D341Med (cell line): ENCODE measurements at regions not wholly inside any gene's neighbourhood (a gene's known extent, or its start where the extent isn't known, plus 50 kb on each side); places are given as distances from the start of the nearest gene placed in this dataset.

Experiments
- DNase-seq: peaks from one replicate; pipeline ENCODE4 v3.0.0; 2012; ENCODE audit warnings: low spot score

DNA sequence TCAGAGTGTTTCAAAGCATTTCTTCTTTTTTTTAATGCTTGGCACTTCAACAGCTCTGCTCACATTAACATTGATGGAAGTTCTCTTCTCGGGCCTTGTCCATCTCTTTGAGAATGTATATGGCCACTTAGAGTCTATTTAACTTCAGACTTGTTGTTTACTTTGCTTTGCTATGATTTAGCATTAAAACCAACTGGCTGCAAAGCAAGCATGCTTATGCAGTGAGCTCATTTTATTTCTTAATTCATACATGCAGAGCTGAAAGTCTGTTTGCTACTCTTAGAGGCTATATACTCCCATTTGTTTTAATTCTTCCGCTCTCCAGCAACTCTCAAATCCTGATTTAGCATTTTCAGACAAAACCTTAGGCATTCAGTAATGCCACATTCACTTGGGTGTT, 107.6 kb upstream of the PACRGL start:
- DNase-seq: no peak

DNA sequence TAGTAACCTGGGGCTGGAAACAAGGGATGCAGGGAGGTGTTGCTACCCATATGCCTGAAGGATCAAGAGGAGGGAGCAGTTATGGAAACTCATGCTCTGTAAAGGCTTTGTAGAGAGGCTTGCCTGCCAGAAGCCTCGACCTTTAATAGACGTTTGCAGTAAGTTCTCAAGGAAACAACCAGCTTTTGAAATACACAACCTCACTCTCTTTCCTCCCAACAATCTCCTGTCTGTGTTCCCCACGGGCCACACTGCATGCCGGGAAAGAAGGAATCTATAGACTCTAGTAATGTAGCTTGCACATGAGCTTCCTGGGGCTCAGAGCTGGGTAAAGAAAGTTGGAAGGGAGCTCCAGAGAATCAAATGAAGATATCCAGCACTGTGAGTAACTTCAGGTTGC, 101.6 kb upstream of the PACRGL start:
- DNase-seq: no peak

DNA sequence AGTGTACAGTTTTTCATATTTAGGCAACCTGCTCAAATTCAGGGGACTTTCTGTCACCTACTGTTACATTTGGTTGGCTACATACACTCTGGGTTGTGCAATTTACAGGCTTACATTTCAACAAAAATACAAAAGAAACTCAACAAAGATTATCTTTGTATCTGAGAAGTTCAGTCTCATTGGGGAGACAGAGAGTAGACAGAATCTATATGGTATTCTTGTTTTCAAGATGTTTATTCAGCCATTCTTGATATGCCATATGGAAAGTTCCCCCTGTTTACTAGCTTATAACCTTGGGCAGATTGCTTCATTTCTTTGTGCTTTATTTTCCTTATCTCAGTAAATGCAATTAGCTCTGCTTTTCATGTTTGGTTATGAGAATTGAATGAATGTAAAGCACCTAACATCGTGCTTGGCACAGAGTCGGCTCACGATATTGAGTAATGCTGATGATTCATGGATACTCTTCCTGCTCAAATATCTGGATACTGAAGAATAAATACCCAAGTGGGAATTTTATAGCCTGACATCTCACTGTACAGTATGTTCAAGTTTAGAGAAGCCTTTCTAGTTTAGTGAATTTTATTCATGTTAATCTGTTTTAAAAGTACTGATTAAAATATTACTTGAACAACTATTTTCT, 96.5 kb upstream of the PACRGL start:
- no peak for DNase-seq

DNA sequence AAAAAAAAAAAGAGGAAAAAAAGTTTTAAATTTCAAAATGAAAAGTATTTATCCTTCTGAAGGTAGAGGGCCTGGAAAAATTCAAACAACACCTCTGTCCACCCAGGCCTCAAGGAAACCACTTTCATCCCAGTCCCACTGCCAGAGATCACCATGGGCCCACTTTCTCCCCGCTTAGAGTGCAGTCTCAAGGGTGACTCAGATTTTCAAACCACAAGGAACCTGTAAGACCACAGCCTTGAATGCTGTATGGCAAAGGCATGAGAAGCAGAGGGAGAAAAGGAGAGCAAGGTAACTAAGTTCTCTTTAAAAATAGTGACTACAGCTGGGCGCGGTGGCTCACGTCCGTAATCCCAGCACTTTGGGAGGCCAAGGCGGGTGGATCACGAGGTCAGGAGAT, 87.9 kb upstream of the PACRGL start:
- no peak for DNase-seq

DNA sequence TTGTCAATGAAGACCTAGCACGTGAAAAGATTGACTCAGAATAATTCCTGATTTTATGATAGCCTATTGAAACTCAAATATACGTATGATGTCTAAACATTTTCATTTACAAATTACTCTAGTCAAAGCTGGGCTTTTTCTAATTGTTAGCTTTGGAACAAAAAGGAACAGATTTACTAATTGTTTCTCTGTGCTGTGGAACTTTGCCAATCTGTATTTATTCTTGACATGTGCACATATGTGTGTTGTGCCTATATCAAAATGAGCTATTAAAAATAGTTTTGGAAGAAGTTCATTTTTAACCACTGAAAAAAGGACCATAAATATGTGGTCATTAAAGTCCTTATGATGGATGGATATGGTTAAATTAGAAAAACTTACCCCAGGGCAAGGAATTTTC, 85.4 kb upstream of the PACRGL start:
- DNase-seq: no peak

DNA sequence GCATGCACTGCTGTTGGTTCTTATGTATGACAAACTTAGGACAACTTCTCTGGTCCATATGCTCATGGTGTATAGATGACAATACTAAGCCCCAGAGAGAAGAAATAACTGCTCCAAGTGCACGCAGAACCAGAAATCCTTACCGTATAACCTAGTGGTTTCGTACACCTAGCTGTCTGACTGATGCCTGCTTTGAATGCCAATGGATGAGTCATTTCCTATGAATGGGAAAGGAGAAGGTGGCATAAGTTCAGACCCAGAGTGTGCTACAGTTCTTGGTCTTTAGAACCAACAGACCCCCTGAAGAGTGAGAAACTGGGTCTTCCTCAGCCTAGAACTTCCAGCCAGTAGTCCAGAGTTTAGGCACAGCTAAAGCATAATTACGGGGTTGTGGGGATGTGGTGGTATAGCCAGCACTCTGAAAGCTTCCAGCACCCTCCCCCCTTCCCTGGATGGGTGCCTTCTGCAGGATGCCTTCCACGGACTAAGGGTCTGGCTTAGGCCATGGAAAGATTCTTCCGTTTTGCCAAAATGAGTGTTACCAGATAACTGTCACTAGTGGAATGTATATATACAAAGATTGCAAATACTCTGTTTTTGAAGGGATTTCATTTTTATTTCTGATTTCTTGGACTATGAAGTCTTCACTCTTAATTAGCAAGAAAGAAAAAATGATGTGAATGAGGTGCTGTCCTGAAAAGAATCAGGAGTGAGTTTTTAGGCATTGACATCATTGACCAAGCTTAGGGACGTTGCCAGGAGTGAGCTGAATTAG, 84.6 kb upstream of the PACRGL start:
- no peak for DNase-seq

DNA sequence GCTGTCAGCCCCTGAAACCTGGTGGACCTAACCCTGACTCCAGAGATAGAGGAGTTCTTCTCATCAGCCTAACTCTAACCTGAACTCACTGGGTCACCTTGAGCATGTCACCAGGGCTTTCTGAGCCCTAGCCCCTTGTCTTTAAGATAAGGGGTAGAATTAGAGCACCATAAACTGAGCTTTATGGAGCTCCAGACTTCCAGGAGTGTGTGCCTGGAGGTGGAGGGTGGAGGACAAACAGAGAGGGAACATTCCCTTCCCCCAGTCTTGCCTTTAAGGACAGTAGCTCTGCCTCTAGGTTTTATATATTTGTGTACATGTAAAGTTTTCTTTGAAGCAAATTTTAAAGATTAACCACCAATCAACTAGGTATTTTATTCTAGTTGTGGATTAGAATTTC, 83.9 kb upstream of the PACRGL start:
- no peak for DNase-seq

DNA sequence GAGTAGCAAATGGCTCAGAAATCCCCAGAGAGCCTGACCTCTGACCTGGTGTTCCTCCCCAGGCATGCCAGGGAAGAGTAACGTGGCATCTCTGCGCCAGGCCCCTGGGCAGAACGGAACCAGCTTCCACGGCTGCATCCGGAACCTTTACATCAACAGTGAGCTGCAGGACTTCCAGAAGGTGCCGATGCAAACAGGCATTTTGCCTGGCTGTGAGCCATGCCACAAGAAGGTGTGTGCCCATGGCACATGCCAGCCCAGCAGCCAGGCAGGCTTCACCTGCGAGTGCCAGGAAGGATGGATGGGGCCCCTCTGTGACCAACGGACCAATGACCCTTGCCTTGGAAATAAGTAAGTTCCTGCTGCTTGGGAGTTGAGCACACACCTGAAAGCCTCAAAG, 83.4 kb upstream of the PACRGL start:
- no peak for DNase-seq

DNA sequence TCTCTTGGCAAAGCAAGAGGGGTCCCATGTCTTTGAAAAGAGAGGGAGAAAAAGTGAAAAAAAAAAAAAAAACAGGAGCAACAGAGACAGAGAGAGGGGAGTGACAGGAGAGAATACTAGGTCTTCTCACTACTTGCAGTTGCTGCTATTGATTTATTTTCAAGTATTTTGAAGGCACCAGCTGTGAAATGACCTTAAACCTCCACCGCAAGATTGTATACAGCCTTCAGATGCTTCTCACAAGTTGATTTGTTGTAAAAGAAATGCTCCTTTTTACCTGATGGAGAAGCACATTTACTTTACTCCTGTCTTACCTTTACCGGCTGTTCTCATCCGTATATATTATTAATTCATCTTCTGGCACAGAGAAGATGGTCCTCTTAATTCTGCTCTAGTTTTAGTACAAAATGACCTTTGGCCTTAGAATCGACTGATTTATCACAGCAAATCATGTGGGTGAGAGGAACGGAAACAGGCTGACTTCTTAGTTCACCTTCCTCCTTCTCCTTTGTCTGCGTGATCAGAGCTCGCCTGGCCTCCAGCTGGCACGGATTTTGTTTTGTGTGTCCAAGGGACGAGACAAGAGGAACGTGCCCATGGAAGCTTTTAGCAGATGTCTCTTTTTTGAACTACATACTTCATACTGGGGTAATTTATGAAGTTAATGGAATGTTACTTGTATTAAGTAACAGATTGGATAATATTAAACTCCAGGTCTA, 82.4 kb upstream of the PACRGL start:
- DNase-seq: no peak

DNA sequence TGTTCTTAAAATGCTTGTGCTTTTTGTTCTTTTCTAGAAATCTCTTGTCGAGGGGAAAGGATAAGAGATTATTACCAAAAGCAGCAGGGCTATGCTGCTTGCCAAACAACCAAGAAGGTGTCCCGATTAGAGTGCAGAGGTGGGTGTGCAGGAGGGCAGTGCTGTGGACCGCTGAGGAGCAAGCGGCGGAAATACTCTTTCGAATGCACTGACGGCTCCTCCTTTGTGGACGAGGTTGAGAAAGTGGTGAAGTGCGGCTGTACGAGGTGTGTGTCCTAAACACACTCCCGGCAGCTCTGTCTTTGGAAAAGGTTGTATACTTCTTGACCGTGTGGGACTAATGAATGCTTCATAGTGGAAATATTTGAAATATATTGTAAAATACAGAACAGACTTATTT, 81.5 kb upstream of the PACRGL start:
- DNase-seq: no peak

DNA sequence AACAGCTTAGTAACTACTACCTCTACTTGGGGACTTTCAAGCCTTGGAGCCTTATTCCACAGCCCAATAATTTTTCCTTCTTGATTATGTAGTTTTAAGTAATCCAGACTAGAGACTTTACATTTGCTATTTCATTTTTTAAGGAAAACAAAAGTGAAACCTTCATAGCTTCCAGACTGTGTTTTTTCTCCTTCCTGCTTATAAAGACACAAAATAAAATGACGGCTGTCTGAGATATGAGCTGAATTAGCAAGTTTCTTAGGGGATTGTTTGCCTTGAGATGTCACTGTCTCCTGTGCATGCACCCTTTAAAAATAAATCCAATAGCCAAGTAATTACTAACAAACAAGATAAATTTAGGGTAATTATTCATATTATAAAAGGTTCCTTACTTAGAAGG, 78.8 kb upstream of the PACRGL start:
- DNase-seq: no peak

DNA sequence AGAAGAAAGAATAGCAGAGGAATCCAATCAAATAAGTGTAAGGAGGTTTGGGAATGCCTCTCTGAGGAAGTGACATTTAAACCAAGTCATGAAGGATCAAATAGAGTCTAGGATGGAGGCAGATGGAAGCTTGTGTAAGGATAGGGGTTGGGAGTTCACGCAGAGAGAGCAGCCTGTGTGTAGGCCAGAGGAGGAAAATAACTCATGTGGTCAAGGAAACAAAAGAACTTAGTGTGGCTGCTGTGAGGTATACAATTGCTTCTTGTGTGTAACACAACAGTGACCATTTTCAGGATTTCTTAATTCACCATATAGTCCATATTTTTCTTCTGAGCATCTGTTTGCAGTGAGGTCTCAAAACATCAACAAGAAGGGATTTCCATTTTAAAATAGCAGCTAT, 77.6 kb upstream of the PACRGL start:
- no peak for DNase-seq

DNA sequence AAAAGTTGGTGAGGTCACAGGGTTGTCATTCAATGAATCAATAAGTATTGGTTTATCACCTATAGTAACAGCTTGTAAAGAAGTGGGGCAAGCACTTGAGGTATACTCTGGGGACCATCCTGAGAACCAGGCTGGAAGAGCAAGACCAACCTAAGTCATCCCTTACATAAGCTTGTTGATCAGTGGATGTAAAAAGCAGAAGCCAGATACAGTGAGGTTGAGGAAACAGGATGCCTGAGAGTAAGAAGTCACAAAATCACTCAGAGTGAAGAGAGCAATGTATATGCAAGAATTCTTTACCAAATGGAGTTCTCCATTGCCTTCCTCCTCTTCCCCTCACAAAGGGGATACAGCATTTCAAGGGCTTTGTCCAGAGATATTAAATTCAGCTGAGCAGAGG, 76.3 kb upstream of the PACRGL start:
- no peak for DNase-seq

DNA sequence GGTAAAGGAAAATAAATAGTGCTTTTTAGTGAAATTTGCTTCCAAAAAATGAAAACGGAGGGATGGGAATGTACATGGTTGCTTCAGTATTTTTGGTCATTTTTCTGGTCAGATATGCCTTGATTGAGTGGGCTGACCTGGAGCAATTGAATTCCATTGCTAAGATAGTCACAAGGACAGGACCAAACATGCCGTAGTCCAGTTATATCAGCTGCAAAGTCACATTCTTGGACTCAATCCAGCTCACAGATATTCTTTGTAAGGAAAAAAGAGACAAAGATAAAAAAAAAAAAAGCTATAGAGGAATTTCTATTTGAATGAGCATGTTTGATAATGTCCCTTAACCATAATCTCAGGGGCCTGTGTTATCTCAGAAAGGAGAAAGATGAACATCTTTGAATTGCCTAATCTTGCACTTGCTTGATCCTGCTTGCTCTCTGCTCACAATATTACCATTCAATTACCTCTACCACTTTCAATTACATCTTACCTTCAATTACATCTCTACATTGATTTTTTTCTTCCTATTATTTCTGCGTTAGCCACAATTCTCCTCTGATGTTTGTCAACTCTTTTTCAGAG, 75.4 kb upstream of the PACRGL start:
- no peak for DNase-seq

DNA sequence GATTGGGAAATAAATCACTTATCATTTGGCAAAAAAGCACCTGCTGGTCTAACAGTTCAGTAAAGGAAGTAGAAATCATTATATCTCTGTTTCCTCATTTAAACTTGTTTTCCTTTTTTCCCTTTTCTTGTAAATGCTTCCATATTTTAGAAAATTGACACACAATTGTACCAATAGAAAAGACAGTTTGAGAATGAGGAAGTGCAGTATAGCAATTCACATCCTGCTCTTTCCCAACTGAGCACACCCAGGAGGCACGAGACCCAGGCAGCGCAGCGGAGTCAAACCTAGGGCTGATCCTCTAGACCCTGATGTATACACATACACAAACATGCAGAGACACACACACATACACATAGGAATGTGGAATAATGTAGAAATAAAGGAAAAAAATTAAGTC, 74.8 kb upstream of the PACRGL start:
- no peak for DNase-seq

DNA sequence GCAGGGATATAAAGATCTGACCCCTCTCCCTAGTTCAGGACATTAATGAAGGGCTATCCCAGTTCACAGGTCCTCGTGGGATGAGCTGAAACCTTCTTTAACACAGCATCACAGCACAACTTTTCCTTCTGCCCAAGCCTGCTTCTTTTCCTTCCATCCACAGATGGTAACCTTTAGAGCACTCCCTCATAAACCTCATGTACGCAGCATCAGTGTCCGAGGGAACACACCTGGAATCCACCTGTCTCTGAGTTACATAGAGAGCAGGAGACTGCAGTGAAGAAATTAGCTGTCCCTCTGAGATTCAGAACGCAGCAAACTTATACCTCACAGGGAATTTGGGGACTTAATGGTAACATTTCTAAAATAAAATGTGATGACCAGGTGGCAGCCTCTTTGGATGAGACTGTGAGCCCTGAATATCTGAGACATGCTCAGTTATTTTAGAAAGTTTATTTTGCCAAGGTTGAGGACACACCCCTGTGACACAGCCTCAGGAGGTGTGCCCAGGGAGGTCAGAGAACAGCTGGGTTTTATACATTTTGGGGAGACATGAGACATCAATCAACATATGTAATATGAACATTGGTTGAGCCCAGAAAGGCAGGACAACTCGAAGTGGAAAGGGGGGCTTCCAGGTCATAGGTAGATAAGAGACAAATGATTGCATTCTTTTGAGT, 73.8 kb upstream of the PACRGL start:
- no peak for DNase-seq

DNA sequence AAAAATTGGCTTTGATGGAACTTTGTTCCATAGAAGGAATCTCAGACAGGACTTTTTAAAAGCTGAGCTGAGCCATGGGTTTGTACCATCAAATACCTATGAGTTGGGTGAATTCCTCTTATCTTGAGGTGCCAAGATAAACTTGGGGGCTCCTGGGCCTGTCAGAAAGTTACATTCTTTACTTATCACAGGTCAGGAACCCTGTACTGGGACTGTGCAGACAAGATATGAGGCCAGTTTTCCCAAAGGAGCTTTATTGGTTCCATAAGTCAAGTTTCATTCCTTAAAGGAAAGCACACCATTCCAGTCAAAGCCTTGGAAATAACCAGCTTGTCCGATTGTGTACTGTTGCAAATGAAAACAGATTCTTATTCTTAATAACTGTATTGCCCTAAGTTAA, 72.4 kb upstream of the PACRGL start:
- no peak for DNase-seq

DNA sequence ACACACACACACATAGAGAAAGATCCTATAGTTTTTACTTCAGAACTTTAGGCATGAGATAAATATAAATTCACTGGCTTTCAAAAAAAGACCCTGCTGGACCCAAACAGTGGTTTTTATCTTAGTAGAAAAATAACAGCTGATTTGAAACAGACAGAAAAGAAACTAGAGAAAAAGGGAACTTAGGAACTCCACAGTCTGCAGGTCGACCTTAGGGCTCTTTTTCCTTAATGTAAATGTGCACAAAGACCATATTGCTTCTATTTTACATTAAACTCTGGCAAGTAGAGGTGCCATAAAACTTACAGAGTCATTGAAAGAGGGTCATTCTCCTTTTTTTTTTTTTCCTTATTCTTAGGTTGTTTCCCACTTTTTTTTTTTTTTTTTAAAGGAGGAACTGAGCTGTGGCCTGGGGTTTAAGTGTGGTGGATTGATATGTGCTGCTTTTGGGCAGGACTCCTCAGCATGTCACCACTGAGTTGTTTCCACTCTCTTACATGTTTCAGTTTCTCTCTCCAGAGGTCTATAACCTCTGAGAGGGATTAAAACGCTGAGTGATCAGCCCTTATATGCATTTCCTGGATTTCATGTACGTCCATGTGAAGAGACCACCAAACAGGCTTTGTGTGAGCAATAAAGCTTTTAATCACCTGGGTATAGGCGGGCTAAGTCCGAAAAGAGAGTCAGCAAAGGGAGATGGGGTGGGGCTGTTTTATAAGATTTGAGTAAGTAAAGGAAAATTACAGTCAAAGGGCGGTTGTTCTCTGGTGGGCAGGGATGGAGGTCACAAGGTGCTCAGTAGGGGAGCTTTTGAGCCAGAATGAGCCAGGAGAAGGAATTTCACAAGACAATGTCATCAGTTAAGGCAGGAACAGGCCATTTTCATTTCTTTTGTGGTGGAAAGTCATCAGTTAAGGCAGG, 70.8 kb upstream of the PACRGL start:
- DNase-seq: no peak

DNA sequence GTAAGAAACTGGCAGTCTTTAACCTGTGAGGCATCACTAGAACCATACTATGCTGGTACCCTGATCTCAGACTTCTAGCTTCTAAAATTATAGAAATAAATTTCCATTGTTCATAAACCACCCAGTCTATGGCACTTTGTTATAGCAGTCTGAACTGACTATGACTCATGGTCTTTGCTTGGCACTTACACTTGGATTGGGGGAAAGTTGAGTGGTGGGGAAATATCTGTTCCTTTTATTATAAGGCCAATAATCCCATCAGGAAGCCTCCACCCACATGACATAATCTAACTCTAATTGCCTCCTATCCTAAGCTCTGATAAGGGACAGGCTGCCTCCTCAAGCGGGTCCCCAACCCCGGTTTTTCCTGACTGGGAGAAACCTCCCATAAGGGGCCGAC, 61.4 kb upstream of the PACRGL start:
- DNase-seq: no peak

DNA sequence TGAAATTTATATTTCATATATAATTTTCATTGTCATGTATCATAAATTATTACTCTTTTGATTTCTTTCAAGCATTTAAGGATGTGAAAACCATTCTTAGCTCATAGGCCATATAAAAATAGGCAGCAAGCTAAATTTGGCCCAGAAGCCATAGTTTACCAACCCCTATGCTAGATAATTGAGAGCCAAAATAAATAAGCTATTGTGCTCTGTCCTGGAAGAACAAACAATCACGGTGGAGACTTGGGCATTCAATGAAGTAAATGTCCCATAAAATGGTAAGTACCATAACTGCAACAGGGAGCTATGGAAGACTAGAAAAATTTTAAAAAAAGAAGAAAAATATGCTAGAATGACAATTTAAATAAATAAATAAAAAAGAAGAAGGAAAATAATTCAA, 60.9 kb upstream of the PACRGL start:
- no peak for DNase-seq

DNA sequence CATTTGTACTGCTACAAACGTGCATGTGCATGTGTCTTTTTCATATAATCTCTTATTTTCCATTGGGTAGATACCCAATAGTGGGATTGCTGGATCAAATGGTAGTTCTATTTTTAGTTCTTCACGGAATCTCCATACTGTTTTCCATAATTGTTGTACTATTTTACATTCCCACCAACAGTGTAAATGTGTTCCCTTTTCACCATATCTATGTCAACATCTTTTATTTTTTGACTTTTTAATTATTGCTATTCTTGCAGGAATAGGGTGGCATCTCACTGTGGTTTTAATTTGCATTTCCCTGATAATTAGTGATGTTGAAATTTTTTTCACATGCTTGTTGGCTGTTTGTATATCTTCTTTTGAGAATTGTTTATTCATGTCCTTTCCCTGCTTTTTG, 59.3 kb upstream of the PACRGL start:
- no peak for DNase-seq
